ENCODE measurements at regions not wholly inside any gene's neighbourhood (a gene's known extent, or its start where the extent isn't known, plus 50 kb on each side); places are given as distances from the start of the nearest gene placed in this dataset.
"Not testable (repeated sequence)": the region's sequence is repeated elsewhere in the genome, so short reads cannot be mapped to it uniquely, and the experiment has no call there.

- H3K9me3 Mint-ChIP-seq; CTCF ChIA-PET; DNase-seq; H3K27ac Mint-ChIP-seq; POLR2A ChIA-PET; intact Hi-C loops (cut with micrococcal nuclease); H3K36me3 Mint-ChIP-seq; H3K4me1 Mint-ChIP-seq (ENCODE audit: low read depth); H3K4me3 Mint-ChIP-seq; H3K27me3 Mint-ChIP-seq: not testable (repeated sequence)
Measured at GRCh38 chrX:74358013-74358412, 54.0 kb downstream of the ZCCHC13 start.

GRCh38 chrX:74363914-74364313, 57.4 kb upstream of the SLC16A2 start:
- H3K27ac Mint-ChIP-seq, result no peak overlapping the region
- no peak overlapping the region for H3K4me3 Mint-ChIP-seq
- no peaks in the 10 kb centered on the region for H3K9me3 Mint-ChIP-seq
- H3K27me3 Mint-ChIP-seq, result no peaks in the 10 kb centered on the region
- intact Hi-C loops (cut with micrococcal nuclease), result no loop called here
- no peaks in the 10 kb centered on the region for H3K4me1 Mint-ChIP-seq (ENCODE audit: low read depth)
- no peak for DNase-seq
- no peaks in the 10 kb centered on the region for H3K36me3 Mint-ChIP-seq
- POLR2A ChIA-PET, result no interaction called here
- CTCF ChIA-PET, result no interaction called here

GRCh38 chrX:74369666-74370065, 51.6 kb upstream of the SLC16A2 start:
- Mint-ChIP-seq H3K27ac (no peak overlapping the region), H3K4me3 (no peak overlapping the region), H3K27me3 (no peaks in the 10 kb centered on the region), H3K4me1 (ENCODE audit: low read depth) (no peaks in the 10 kb centered on the region), H3K36me3 (no peaks in the 10 kb centered on the region), H3K9me3 (no peaks in the 10 kb centered on the region)
- intact Hi-C loops (cut with micrococcal nuclease), result no loop called here
- ChIA-PET POLR2A (no interaction called here), CTCF (no interaction called here)
- no peak for DNase-seq

GRCh38 chrX:74370487-74370886, 50.8 kb upstream of the SLC16A2 start:
- Mint-ChIP-seq H3K27me3 (no peaks in the 10 kb centered on the region), H3K4me3 (no peak overlapping the region), H3K4me1 (ENCODE audit: low read depth) (no peaks in the 10 kb centered on the region), H3K27ac (no peak overlapping the region), H3K9me3 (no peaks in the 10 kb centered on the region), H3K36me3 (no peaks in the 10 kb centered on the region)
- POLR2A ChIA-PET, result no interaction called here
- intact Hi-C loops (cut with micrococcal nuclease), result no loop called here
- CTCF ChIA-PET, result no interaction called here
- DNase-seq, result no peak

GRCh38 chrX:74371425-74372222, 49.7 kb upstream of the SLC16A2 start:
- H3K9me3 Mint-ChIP-seq, result no peaks in the 10 kb centered on the region
- no peaks in the 10 kb centered on the region for H3K36me3 Mint-ChIP-seq
- intact Hi-C loops (cut with micrococcal nuclease), result no loop called here
- POLR2A ChIA-PET, result no interaction called here
- H3K4me1 Mint-ChIP-seq (ENCODE audit: low read depth), result no peaks in the 10 kb centered on the region
- DNase-seq, result no peak
- no peak overlapping the region for H3K4me3 Mint-ChIP-seq
- no peak overlapping the region for H3K27ac Mint-ChIP-seq
- no peaks in the 10 kb centered on the region for H3K27me3 Mint-ChIP-seq
- CTCF ChIA-PET, result interaction anchor here (0.9 kb wide), 1 partner anchor 11 kb away, joined by 3 read pairs; no protein-coding TSS in a partner anchor

All from activated CD4-positive, alpha-beta memory T cell treated with anti-CD3 and anti-CD28 coated beads for 36 hours (primary cell).